C4-2B (cell line): ENCODE measurements at regions not wholly inside any gene's neighbourhood (a gene's known extent, or its start where the extent isn't known, plus 50 kb on each side); places are given as distances from the start of the nearest gene placed in this dataset.
"Not testable (repeated sequence)": the region's sequence is repeated elsewhere in the genome, so short reads cannot be mapped to it uniquely, and the experiment has no call there.

Experiments
- H3K27ac ChIP-seq: fragments of 450-650 bp; 2 replicates; pipeline ENCODE4 v1.5.1; 2017
- CTCF ChIP-seq: fragments of 450-650 bp; conservative IDR thresholded peaks from 2 replicates; pipeline ENCODE4 v1.5.1; 2017; ENCODE audit warnings: mild to moderate bottlenecking
- ZFX ChIP-seq: fragments of 450-650 bp; IDR thresholded peaks from 2 replicates; pipeline ENCODE4 v1.6.1; 2017

- no peak overlapping the region for H3K27ac ChIP-seq
- TF ChIP-seq ZFX, result no peak
- TF ChIP-seq CTCF, result no peak
Observed at GRCh38 chr20:30610029-30610693, 647.3 kb upstream of the DEFB115 start.

- TF ChIP-seq ZFX (no peak), CTCF (no peak)
- H3K27ac ChIP-seq, result no peak overlapping the region
Observed at GRCh38 chr20:30610751-30611150, 646.7 kb upstream of the DEFB115 start.

GRCh38 chr20:30611239-30611984 lies 646.1 kb upstream of the DEFB115 start:
- TF ChIP-seq CTCF (no peak), ZFX (no peak)
- H3K27ac ChIP-seq, result no peak overlapping the region

GRCh38 chr20:30612344-30612743 lies 645.1 kb upstream of the DEFB115 start:
- no peak for TF ChIP-seq CTCF
- TF ChIP-seq ZFX, result no peak
- no peak overlapping the region for H3K27ac ChIP-seq

- H3K27ac ChIP-seq, result not testable (repeated sequence)
Observed at GRCh38 chr20:30621346-30621745, 636.1 kb upstream of the DEFB115 start.

- H3K27ac ChIP-seq, result not testable (repeated sequence)
Observed at GRCh38 chr20:30624310-30624709, 633.2 kb upstream of the DEFB115 start.

GRCh38 chr20:30629376-30629775 lies 628.1 kb upstream of the DEFB115 start:
- not testable (repeated sequence) for H3K27ac ChIP-seq

- TF ChIP-seq ZFX (no peak), CTCF (no peak)
- no peak overlapping the region for H3K27ac ChIP-seq
Observed at GRCh38 chr20:30630761-30631160, 626.7 kb upstream of the DEFB115 start.

- not testable (repeated sequence) for H3K27ac ChIP-seq
Observed at GRCh38 chr20:30631261-30631789, 626.1 kb upstream of the DEFB115 start.

GRCh38 chr20:30632773-30633172 lies 624.7 kb upstream of the DEFB115 start:
- H3K27ac ChIP-seq, result not testable (repeated sequence)

GRCh38 chr20:30641522-30641921 lies 615.9 kb upstream of the DEFB115 start:
- H3K27ac ChIP-seq, result not testable (repeated sequence)

GRCh38 chr20:30660982-30661381 lies 596.5 kb upstream of the DEFB115 start:
- H3K27ac ChIP-seq, result not testable (repeated sequence)

- H3K27ac ChIP-seq, result not testable (repeated sequence)
Observed at GRCh38 chr20:30668418-30668817, 589.0 kb upstream of the DEFB115 start.

- H3K27ac ChIP-seq, result not testable (repeated sequence)
Observed at GRCh38 chr20:30669330-30670029, 588.0 kb upstream of the DEFB115 start.
